Naive thymus-derived CD4-positive, alpha-beta T cell (primary cell): ENCODE measurements at regions not wholly inside any gene's neighbourhood (a gene's known extent, or its start where the extent isn't known, plus 50 kb on each side); places are given as distances from the start of the nearest gene placed in this dataset.

Experiments
- ATAC-seq: fragments of 150-1000 bp; cut with Tn5 transposase; 2 replicates; pipeline ENCODE4 v1.10.0; 2021; ENCODE audit warnings: mild to moderate bottlenecking, moderate library complexity
- CTCF ChIA-PET: fragments of 350-600 bp; sonication (Branson Sonifier 250); formaldehyde crosslinking; loops from one replicate; lab custom pipeline; 2021; ENCODE audit warnings: antibody characterized with exemption; lab: Charles Lee
- POLR2A ChIA-PET: fragments of 350-600 bp; sonication (Branson Sonifier 250); formaldehyde crosslinking; loops from one replicate; lab custom pipeline; 2021; ENCODE audit warnings: antibody characterized with exemption, inconsistent platforms; lab: Charles Lee
- DNase-seq, 9 donors: peaks; one replicate each; pipeline versions ENCODE4 v3.0.0 to v3.0.0-alpha.2; 2020 to 2022; ENCODE audit warnings: mixed read lengths in 1 of 9
- H3K27ac ChIP-seq: one replicate; pipeline ENCODE4 v1.7.0; 2013; ENCODE audit warnings: mild to moderate bottlenecking, low read depth, low read length, moderate library complexity
- H3K27me3 ChIP-seq, 2 donors: one replicate each; pipeline ENCODE4 v1.7.0; 2013; ENCODE audit warnings: low read length in 2 of 2, mild to moderate bottlenecking in 2 of 2, moderate library complexity in 2 of 2; ENCODE audit not compliant: control insufficient read depth in 2 of 2, insufficient read depth in 2 of 2
- H3K36me3 ChIP-seq, 3 experiments: 1 replicate in 2 of 3; 2 replicates in 1 of 3; pipeline ENCODE4 v1.7.0; 2013; ENCODE audit warnings: low read length in 3 of 3, mild to moderate bottlenecking in 3 of 3, moderate library complexity in 1 of 3; ENCODE audit not compliant: insufficient read depth in 3 of 3, control insufficient read depth in 2 of 3
- H3K4me1 ChIP-seq, 2 donors: one replicate each; pipeline ENCODE4 v1.7.0; 2013; ENCODE audit warnings: low read length in 2 of 2, mild to moderate bottlenecking in 2 of 2, moderate library complexity in 1 of 2; ENCODE audit not compliant: control insufficient read depth in 2 of 2, insufficient read depth in 2 of 2
- H3K4me3 ChIP-seq: 2 replicates; pipeline ENCODE4 v1.7.0; 2013; ENCODE audit warnings: mild to moderate bottlenecking, low read length
- H3K9me3 ChIP-seq, 3 experiments: 1 replicate in 2 of 3; 2 replicates in 1 of 3; pipeline ENCODE4 v1.7.0; 2013; ENCODE audit warnings: low read length in 3 of 3; ENCODE audit not compliant: control insufficient read depth in 2 of 3
- H3K27ac Mint-ChIP-seq, 9 donors: one replicate each; pipeline ENCODE4 v1.8.0; 2020 to 2022; ENCODE audit warnings: mixed read lengths in 9 of 9, mild to moderate bottlenecking in 8 of 9, moderate library complexity in 5 of 9, inconsistent platforms in 2 of 9
- H3K27me3 Mint-ChIP-seq, 5 donors: one replicate each; pipeline ENCODE4 v1.8.0; 2021 to 2022; ENCODE audit warnings: mixed read lengths in 5 of 5, mild to moderate bottlenecking in 1 of 5
- H3K36me3 Mint-ChIP-seq, 5 donors: one replicate each; pipeline ENCODE4 v1.8.0; 2020 to 2022; ENCODE audit warnings: mixed read lengths in 5 of 5, mild to moderate bottlenecking in 3 of 5, inconsistent platforms in 1 of 5
- H3K4me1 Mint-ChIP-seq, 7 donors: one replicate each; pipeline ENCODE4 v1.8.0; 2020 to 2022; ENCODE audit warnings: mixed read lengths in 7 of 7, mild to moderate bottlenecking in 3 of 7, inconsistent platforms in 1 of 7
- H3K4me3 Mint-ChIP-seq, 10 donors: one replicate each; pipeline ENCODE4 v1.8.0; 2020 to 2022; ENCODE audit warnings: mild to moderate bottlenecking in 10 of 10, mixed read lengths in 10 of 10, moderate library complexity in 6 of 10, inconsistent platforms in 2 of 10
- H3K9me3 Mint-ChIP-seq, 11 donors: one replicate each; pipeline ENCODE4 v1.8.0; 2020 to 2022; ENCODE audit warnings: mixed read lengths in 11 of 11, mild to moderate bottlenecking in 4 of 11, inconsistent platforms in 1 of 11, moderate library complexity in 1 of 11
- intact Hi-C, 2 donors: fragments of 100-400 bp; cut with micrococcal nuclease; formaldehyde crosslinking; loops; one replicate each; pipeline ENCODE4 v1.15.1; 2023

DNA sequence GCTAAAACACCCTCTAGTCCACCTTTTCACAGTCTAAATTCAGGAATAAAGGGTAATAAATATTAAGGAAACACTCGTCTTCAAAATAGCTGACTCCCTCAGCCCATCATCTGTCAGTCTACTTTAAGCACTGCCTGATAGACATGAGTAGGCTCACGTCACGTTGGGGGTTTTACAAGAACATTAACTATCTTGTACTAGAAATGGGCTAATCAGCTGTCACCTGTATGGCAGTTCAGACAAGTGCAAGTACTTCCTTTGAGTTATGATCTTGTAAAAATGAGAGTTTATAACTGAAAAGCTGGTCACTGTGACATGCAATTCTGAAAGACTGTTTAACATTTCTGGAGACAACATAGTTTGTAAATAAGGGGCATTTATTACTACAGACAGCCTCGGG, 936.7 kb upstream of the CTNND2 start:
- POLR2A ChIA-PET = no interaction called here
- Mint-ChIP-seq H3K4me1 (no peaks in the 10 kb centered on the region), H3K9me3 (peaks cover 0 to 23% (median 7%) of the 10 kb centered on the region in 11 donors), H3K27ac (no peak overlapping the region), H3K36me3 (no peaks in the 10 kb centered on the region), H3K27me3 (no peaks in the 10 kb centered on the region), H3K4me3 (no peak overlapping the region)
- no peaks in the 10 kb centered on the region for H3K36me3 ChIP-seq
- DNase-seq = no peak
- no peak for ATAC-seq
- H3K27me3 ChIP-seq = no peaks in the 10 kb centered on the region
- no peak overlapping the region for H3K4me3 ChIP-seq
- H3K27ac ChIP-seq = no peak overlapping the region
- no peaks in the 10 kb centered on the region for H3K4me1 ChIP-seq
- intact Hi-C loops = no loop called here
- no peaks in the 10 kb centered on the region for H3K9me3 ChIP-seq
- CTCF ChIA-PET = no interaction called here

DNA sequence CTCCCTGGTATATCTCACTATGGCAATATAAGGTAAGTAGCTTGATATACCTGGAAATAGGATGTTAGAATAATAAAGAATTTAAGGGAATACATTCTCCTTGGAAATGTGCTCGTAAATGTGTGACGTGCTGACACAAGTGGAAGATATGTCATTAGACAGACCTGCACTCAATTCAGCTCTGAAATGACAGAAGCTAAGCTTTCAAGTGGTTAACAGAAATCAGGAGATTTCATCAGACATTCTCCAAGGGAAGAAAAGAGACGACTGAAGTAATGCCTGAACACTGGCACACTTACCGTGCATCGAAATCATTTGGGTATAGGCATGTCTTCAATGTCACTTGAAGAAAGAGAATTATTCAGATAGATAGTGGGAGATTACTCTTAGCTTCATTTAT, 933.3 kb upstream of the CTNND2 start:
- H3K27ac Mint-ChIP-seq = no peak overlapping the region
- no peak overlapping the region for H3K4me3 Mint-ChIP-seq
- ChIA-PET POLR2A (no interaction called here), CTCF (no interaction called here)
- Histone ChIP-seq H3K27ac (no peak overlapping the region), H3K27me3 (no peaks in the 10 kb centered on the region), H3K4me1 (no peaks in the 10 kb centered on the region), H3K36me3 (no peaks in the 10 kb centered on the region), H3K9me3 (no peaks in the 10 kb centered on the region), H3K4me3 (no peak overlapping the region)
- intact Hi-C loops = no loop called here
- ATAC-seq (no peak), DNase-seq (no peak)
- no peaks in the 10 kb centered on the region for H3K27me3 Mint-ChIP-seq
- peaks cover 1 to 29% (median 7%) of the 10 kb centered on the region in 11 donors for H3K9me3 Mint-ChIP-seq
- H3K4me1 Mint-ChIP-seq = no peaks in the 10 kb centered on the region
- H3K36me3 Mint-ChIP-seq = no peaks in the 10 kb centered on the region

DNA sequence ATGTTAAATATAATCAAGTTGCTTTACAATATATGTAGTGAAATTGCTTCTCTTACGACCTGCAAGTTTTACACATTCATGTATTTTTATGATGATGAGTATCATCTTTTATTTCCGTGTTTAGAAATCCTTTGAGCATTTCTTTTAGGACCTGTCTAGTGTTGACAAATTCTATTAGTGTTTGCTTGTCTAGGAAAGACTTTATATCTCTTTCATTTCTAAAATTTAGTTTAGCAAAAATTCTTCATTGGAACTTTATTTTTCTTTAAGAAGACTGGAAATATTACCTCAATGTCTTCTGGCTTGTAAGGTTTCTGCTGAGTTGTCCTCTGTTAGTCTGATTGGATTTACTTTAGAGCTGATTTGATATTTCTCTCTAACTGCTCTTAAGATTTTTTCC, 920.9 kb upstream of the CTNND2 start:
- peaks cover 0 to 10% (median 0%) of the 10 kb centered on the region in 3 experiments for H3K9me3 ChIP-seq
- Mint-ChIP-seq H3K27me3 (no peaks in the 10 kb centered on the region), H3K27ac (no peak overlapping the region), H3K4me1 (no peaks in the 10 kb centered on the region), H3K4me3 (no peak overlapping the region), H3K9me3 (peaks cover 7 to 59% (median 27%) of the 10 kb centered on the region in 11 donors), H3K36me3 (no peaks in the 10 kb centered on the region)
- H3K4me1 ChIP-seq = no peaks in the 10 kb centered on the region
- ATAC-seq = no peak
- no peak overlapping the region for H3K4me3 ChIP-seq
- DNase-seq = no peak
- ChIA-PET POLR2A (no interaction called here), CTCF (no interaction called here)
- H3K27me3 ChIP-seq = no peaks in the 10 kb centered on the region
- intact Hi-C loops = no loop called here
- H3K36me3 ChIP-seq = no peaks in the 10 kb centered on the region
- no peak overlapping the region for H3K27ac ChIP-seq

GRCh38 chr5:12805165-12805698, 901.0 kb upstream of the CTNND2 start:
- ChIA-PET POLR2A (no interaction called here), CTCF (no interaction called here)
- H3K4me1 ChIP-seq = no peaks in the 10 kb centered on the region
- H3K27ac Mint-ChIP-seq = no peak overlapping the region
- ATAC-seq (no peak), DNase-seq (no peak)
- no peaks in the 10 kb centered on the region for H3K27me3 ChIP-seq
- peaks cover 0 to 9% (median 5%) of the 10 kb centered on the region in 11 donors for H3K9me3 Mint-ChIP-seq
- H3K9me3 ChIP-seq = no peaks in the 10 kb centered on the region
- H3K4me3 Mint-ChIP-seq = no peak overlapping the region
- no peak overlapping the region for H3K4me3 ChIP-seq
- H3K27ac ChIP-seq = no peak overlapping the region
- H3K4me1 Mint-ChIP-seq = no peaks in the 10 kb centered on the region
- H3K36me3 ChIP-seq = no peaks in the 10 kb centered on the region
- H3K36me3 Mint-ChIP-seq = no peaks in the 10 kb centered on the region
- intact Hi-C loops = no loop called here
- H3K27me3 Mint-ChIP-seq = no peaks in the 10 kb centered on the region

- H3K4me1 Mint-ChIP-seq = no peaks in the 10 kb centered on the region
- H3K9me3 ChIP-seq = peaks cover 0 to 4% (median 0%) of the 10 kb centered on the region in 3 experiments
- no peaks in the 10 kb centered on the region for H3K27me3 Mint-ChIP-seq
- H3K36me3 Mint-ChIP-seq = peaks cover 0 to under 1% (median 0%) of the 10 kb centered on the region in 5 donors
- H3K9me3 Mint-ChIP-seq = peaks cover 0 to 19% (median 8%) of the 10 kb centered on the region in 11 donors
- CTCF ChIA-PET = no interaction called here
- H3K4me1 ChIP-seq = no peaks in the 10 kb centered on the region
- intact Hi-C loops = no loop called here
- no peak overlapping the region for H3K27ac ChIP-seq
- no peak for DNase-seq
- H3K4me3 ChIP-seq = no peak overlapping the region
- no peak for ATAC-seq
- POLR2A ChIA-PET = no interaction called here
- no peak overlapping the region for H3K4me3 Mint-ChIP-seq
- H3K36me3 ChIP-seq = no peaks in the 10 kb centered on the region
- no peaks in the 10 kb centered on the region for H3K27me3 ChIP-seq
- no peak overlapping the region for H3K27ac Mint-ChIP-seq
These were observed 894.9 kb upstream of the CTNND2 start for GRCh38 chr5:12799165-12799564.

DNA sequence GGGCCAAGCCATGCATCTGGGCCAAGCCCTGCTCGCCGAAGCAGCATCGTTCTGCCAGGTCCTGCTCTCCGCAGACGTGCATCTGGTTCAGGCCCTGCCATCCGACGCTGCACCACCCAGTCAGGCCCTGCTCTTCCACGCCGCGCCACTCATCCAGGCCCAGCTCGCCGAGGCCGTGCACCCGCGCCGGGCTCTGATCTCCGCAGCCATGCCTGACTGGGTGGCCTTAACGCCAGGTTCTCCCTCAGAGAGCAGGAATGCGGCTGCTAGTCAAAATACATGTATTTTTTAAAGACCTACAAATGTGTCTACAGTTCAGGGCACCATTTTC, 891.1 kb upstream of the CTNND2 start:
- no peaks in the 10 kb centered on the region for H3K27me3 ChIP-seq

DNA sequence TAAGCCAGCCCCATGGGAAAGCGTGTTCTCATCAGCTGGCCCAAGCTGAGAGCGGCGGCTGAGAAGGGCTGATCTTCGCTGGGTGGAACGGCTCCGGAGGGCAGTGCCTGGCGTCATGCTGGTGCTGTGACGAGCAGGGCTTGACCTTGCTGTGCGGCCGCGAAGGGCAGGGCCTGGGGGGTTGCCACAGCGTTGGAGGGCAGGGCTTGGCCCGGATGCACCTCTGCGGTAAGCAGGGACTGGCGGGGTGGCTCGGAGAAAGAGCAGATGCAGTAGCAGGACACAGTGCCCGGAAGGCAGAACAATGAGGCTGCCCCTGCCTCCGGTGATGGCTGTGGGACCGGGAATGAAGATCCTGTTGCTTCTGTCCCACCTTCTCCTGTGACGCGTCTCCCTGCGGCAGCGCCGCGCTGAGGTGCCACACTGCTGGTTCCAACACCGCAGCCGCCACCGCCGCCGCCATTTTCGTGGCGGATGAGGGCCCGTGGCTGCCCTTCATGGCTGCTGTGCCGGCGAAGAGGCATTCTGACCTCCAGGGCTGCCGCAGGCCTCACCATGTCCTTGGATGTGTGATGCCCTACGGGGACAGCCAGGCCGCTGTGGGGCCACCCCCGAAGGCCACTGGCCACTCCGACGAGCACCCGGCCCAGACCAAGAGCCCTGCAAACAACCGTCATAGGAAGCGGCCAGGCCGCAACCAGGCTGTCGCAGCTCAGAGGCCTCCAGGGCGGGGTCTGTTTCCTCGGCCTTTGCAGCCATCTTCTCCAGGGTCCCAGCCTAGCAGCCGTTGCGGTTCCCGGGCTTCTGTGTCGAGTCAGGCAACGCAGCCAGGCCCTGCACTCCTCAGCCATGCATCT, 890.5 kb upstream of the CTNND2 start:
- no peaks in the 10 kb centered on the region for H3K4me1 ChIP-seq
- Mint-ChIP-seq H3K9me3 (peaks cover 0 to 26% (median 11%) of the 10 kb centered on the region in 11 donors), H3K4me3 (no peak overlapping the region), H3K36me3 (peaks cover 0 to 3% (median 0%) of the 10 kb centered on the region in 5 donors), H3K27me3 (no peaks in the 10 kb centered on the region), H3K27ac (no peak overlapping the region), H3K4me1 (no peaks in the 10 kb centered on the region)
- DNase-seq (no peak), ATAC-seq (no peak)
- H3K9me3 ChIP-seq = peaks cover 0 to 9% (median 0%) of the 10 kb centered on the region in 3 experiments
- H3K27ac ChIP-seq = no peak overlapping the region
- POLR2A ChIA-PET = no interaction called here
- H3K36me3 ChIP-seq = no peaks in the 10 kb centered on the region
- CTCF ChIA-PET = no interaction called here
- intact Hi-C loops = no loop called here
- H3K27me3 ChIP-seq = no peaks in the 10 kb centered on the region
- H3K4me3 ChIP-seq = no peak overlapping the region

More for the DNA sequence above, 891.1 kb upstream of the CTNND2 start:
- Mint-ChIP-seq H3K27ac (no peak overlapping the region), H3K4me3 (no peak overlapping the region), H3K9me3 (peaks cover 0 to 26% (median 11%) of the 10 kb centered on the region in 11 donors), H3K4me1 (no peaks in the 10 kb centered on the region), H3K36me3 (peaks cover 0 to 3% (median 0%) of the 10 kb centered on the region in 5 donors), H3K27me3 (no peaks in the 10 kb centered on the region)
- H3K27ac ChIP-seq = no peak overlapping the region
- intact Hi-C loops = no loop called here
- H3K9me3 ChIP-seq = peaks cover 0 to 9% (median 0%) of the 10 kb centered on the region in 3 experiments
- H3K4me1 ChIP-seq = no peaks in the 10 kb centered on the region
- POLR2A ChIA-PET = no interaction called here
- CTCF ChIA-PET = no interaction called here
- ATAC-seq (no peak), DNase-seq (no peak)
- H3K4me3 ChIP-seq = no peak overlapping the region
- H3K36me3 ChIP-seq = no peaks in the 10 kb centered on the region
